HPDE6-E6E7 (cell line): ENCODE measurements at regions not wholly inside any gene's neighbourhood (a gene's known extent, or its start where the extent isn't known, plus 50 kb on each side); places are given as distances from the start of the nearest gene placed in this dataset.
"Not testable (repeated sequence)": the region's sequence is repeated elsewhere in the genome, so short reads cannot be mapped to it uniquely, and the experiment has no call there.

Experiments used
- DNase-seq: peaks from one replicate; pipeline ENCODE4 v3.0.0; 2011; ENCODE audit warnings: missing footprints; ENCODE audit errors: extremely low spot score

DNA sequence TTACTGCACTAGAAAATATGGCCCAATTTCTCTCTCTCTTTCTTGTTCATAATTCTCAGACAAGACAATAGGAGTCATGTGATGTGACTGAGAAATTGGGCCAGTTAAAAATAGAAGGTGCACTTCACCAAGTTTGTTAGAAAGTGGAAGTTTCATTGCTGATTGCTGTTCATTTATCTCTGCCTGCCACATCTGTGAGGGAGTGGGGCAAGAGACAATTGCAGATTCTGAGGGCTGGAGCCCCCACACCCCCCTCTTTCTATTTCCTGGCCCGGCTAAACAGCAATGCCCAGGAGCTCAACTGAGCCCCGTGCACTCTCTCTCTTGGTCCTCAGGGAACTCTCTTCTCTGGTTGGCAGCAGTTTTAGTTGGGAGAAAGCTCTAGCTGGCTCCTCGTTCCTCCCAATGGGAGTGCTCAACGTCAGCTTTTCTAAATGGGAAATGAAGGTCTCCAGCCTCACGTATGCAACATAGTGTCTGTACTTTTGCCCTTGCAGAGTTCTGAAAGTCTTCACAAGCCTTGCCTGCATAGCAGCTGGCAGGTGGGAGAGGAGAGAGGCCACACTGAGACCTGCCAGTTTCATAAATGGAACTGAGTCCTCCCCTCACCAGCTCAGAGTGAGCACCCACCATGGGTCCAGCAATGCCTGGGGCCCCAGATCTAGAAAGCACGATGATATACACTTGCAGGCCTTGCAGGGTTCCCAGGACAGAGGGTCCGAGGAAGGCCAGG, 115.7 kb downstream of the MYCN start:
- no peak for DNase-seq

DNA sequence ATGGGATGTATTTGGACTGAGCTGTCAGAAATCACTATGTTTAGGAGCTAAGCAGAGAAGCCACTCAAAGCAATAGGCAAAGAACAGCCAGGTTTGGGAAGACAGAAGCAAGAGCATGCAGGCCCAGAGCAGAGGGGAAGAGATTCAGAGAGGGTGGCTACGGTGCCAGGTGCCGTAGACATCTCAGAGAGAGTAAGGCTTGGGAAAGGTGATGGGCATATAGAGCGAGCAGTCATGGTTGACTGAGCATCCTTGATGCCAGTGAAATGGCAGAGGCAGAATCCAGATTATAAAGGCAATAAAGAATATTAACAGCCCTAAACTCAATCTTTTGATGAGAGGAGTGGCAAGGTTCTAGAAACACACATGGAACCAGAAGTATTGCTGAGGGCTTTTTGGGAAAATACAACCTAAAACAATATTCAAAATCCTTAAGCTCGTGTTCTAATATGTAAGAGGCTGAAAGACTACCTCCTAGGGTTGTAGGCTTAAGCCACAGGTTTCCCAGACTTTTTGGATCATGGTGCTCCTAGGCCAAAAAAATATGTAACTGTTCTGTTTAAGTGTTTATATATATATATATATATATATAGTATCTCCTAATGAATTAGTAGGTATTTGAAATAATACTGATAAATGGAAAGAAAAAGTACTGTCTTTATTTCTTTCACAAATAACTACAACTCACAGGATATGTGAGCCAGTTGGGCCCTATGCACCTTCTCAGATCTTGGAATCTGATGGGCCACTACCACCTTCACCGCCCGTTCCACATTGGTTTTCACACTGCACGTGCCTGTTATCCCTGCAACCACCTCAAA, 113.3 kb downstream of the MYCN start:
- no peak for DNase-seq

DNA sequence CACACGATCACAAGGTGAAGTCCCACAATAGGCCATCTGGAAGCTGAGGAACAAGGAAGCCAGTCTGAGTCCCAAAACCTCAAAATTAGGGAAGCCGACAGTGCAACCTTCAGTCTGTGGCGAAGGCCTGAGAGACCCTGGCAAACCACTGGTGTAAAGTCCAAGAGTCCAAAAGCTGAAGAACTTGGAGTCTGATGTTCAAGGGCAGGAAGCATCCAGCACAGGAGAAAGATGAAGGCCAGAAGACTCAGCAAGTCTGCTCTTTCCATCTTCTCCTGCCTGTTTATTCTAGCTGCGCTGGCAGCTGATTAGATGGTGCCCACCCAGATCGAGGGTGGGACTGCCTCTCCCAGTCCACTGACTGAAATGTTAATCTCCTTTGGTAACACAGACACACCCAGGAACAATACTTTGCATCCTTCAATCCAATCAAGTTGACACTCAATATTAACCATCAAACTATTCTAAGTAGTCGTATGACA, 112.3 kb downstream of the MYCN start:
- not testable (repeated sequence) for DNase-seq

DNA sequence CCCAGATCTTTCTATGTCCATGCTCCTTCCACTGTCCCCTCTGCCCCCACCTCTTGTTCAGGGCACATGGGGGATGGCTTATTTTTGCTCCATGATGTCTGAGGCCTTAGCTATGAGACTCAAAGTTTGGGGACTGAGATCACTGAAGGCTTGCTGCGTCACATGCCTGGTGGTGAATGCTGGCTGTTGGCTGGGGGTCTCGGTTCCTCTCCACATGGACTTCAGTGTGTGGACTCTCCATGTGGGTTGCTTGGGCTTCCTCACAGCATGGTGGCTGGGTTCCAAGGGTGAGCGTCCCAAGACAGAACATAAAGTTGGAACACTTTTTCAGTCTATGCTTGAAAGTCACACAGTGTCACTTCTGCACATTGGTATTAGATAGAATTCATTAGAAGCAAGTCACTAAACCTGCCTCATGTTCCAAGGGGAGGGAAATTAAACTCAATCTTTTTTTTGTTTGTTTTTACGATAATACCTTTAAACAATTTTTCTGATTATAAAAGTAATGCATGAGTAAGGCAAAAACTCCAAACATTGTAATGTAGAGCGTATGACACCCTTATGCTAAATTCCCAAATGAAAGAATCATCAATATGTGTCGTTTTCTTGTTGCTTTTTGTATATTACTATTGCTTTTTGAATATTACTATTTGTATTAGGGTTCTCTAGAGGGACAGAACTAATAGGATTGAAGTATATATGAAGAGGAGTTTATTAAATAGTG, 111.7 kb downstream of the MYCN start:
- DNase-seq, result no peak

DNA sequence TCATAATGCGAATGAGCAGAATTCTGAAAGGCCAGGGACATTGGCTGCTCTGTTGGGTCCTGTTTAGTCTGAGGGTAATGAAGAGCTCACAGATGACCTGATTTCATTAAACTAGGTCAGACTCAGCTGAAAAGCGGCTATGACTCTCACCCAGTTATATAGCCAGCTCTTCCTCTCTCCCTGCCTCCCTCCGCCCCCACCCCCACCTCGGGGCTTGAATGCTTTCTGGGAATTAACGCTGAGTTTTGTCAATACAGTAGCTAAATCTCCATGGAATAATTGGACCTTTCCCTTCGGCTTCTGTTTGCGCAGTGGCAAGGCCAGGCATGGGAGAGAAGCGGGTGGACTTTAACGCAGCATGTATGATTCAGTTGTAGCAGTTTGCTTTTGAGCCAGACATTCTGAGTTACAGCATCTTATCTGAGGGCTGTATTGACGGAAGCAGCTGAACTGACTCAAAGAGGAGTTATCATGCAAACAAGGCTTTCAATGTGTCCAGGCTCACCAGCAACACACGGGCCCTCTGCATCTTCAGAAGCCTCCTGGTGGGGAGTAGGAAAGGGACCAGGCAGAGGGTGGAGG, 110.6 kb downstream of the MYCN start:
- no peak for DNase-seq

DNA sequence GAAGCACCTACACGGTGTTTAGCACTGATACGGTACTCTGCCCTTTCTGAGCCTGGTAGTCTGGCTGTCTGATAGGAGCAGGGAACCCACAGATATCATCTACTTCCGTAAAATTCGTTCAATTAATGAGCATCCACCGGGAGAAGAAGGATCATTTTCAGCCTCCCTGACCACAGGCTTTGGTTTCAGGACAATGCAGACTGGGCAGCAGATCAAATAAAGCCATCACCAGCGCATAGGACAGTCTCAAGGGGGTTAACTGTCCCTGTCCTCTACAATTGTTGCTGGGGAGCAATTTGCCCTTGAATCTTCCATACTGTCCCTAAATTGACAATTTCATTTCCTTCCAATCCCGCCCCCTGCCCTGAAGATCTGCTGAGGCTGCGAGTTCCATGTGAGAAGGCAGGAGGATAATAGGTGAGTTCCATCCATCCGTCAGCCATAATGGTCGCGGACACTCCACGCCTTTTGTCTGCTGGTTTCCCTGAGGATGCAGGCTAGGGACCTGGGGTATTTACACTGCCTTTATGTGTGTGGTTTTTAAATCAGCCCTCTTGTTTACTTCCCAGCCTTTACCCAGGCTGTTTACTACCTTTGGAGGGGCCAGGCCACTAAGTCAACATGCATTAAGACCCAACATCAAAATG, 110.0 kb downstream of the MYCN start:
- DNase-seq, result no peak

DNA sequence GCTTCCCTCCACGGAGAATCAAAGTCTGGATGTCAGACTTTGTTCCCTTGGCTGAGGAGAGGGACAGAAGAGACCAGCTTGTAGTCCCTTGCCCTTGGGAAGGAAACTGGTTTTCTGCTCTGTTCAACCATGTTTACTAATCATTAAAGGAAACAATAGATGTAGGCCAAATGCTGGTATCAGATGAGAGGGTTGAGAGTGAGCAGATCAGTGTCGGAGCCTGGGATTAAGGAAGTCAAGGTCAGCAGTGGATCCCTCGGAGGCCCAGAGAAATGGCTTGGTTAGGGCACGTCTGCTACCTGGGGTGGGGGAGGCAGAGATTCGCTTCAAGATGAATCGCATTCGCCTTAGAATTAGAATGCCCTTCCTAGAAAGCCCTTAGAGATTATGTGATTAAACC, 109.1 kb downstream of the MYCN start:
- no peak for DNase-seq

DNA sequence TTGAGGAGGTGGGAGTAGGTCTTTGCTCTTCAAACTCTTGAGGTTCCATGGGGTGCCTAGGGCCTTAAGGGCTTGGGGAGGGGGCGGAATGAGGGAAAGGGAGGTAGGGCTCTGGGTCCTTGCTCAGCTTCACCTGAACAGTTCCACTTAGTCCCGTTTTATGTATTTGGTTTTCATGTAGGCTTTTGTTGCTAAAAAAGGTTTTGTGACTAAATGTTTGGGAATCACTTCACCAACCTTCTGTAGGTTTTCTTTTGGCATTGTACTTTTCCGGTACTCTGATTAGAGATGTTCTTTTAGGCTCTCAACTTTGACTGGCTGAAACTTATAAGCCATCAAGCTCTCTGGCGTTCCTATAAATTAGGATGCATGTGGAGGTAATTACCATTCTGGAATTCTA, 108.1 kb downstream of the MYCN start:
- no peak for DNase-seq

DNA sequence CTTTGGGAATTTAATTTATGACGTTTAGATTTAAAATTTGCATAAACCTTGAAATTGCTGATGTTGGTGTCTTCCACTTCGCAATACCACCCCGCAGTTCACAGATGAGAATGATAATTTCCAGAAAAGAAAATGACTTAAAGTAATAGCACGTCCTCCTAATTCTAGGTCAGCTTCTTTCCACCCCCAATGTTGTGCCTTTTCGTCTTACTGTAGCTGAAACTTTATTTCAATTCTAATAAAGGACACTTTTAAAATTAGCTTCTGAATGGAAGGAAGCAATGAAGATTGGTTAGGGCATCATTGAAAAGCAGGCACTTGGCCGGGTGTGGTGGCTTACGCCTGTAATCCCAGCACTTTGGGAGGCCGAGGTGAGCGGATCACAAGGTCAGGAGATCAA, 107.4 kb downstream of the MYCN start:
- DNase-seq, result no peak

DNA sequence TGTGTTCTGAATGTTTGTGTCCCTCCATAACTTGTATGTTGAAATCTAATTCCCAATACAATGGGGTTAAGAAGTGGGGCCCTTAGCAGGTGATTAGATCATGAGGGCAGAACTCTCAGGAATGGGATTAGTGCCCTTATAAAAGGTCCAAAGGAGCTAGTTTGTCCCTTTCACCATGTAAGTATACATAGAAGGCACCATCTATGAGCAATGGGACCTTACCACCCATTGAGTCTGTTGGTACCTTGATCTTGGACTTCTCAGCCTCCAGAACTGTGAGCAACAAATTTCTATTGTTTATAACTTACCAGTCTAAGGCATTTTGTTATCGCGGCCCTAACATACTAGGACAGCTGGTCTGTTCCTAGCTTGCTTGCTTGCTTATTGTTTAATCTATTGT, 106.3 kb downstream of the MYCN start:
- DNase-seq, result no peak

DNA sequence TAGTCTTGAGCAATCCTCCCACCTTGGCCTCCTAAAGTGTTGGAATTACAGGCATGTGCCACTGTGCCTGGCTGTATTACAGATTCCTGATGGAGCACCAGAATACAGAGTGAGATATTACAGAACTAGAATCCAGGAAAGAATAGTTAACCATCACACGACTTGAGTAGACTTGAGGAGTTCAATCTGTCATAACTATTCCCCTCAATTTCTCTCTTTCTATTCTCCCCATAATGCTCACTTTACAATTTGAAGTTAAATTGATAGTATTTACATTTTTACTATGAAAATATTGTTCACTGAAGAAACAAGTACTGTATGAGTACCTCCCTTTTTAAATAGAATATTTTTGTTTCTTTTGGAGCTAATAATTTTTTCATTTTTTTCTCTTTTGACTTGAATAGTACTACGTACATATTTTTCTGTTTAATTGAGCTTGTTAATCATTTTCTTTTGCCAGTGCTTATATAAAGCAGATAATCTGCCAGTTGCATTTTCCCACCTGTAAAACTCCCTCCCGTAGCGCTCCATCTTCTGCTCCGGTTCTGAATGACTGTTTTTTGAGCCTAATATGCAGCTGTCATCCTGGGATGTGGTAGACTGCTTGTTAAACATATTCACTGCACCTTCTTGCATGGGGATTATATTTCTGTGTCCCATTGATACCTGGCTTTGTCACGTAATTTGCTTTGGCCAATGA, 105.5 kb downstream of the MYCN start:
- DNase-seq, result no peak

DNA sequence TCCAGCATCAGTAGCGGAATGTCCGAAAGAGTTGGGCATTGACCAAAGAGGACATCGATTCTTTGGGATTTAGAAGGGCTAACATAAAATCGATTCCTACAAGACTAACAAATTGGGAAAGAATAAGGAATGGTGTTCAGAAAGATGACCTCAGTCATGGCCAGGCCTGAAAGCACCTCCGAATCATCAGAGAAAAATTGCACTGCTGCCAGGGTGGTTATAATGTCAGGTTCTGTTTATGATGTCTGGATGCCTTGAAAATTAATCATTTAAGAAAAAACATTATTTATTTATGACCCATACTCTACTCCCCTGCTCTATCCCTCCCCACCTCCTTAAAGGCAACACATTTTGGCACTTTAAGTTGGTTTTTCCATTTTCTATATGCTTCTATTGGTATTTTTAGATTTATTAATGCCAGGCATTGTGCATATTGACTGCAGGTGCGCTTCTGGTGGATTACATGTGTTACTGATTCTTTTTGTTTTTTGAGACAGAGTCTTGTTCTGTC, 104.7 kb downstream of the MYCN start:
- DNase-seq, result no peak

DNA sequence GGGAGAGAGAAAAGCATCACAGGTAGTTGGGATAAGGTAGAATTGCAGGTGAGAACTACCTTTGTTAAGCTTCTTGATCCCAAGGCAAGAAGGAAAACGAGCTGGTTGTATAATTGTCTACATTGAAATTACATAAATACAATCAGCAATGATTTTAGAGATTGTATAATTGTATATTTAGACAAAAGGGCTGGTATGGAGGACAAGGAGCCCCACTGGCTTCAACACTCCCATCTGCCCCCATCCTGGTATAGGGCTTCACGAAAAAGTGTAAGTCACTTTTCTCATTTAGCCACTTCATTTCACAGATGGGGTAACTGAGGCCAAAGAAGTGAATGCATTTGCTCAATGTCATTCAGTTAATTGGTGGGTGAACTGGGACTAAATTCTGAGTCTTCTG, 103.3 kb downstream of the MYCN start:
- no peak for DNase-seq

DNA sequence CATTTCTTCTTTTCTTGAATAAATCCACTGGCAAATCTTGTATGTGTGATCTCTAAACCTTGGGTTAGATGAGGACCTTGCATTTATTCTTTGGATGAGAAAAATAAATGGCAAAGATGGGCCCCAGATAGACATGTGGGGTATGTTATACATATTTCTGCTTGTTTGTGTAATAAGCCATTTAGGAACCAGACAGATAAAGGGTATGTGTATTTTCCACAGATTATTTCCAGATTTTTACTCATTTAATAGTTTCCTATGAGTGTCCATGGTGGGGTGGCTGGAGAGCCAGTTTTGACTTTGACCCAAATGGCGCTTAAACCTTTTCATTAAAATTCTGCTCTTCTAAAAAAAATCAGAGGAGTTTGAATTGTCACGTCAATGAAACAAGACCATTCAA, 102.8 kb downstream of the MYCN start:
- DNase-seq, result no peak

DNA sequence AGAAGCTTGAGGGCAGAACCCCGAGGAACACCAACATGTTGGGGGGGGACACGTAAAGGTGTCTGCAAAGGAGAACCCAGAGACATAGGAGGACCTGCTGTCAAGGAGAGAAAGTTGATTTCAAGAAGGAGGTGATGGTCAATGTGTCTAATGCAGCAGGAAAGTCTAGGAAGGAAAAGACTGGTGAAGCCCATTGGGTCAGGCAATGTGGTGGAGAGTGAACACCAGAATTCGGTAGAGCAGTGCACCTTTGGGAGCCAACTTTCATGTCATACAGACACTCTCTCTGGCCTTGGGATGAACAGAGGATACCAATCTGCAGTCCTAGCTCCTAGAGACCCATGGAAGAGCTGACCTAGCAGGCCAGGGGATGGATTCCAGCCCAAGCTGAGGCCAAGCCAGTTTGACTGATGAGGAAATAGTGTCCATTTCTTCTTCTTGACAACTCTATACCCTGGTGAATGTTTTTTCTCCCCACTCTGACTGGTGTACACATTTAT, 101.9 kb downstream of the MYCN start:
- no peak for DNase-seq

DNA sequence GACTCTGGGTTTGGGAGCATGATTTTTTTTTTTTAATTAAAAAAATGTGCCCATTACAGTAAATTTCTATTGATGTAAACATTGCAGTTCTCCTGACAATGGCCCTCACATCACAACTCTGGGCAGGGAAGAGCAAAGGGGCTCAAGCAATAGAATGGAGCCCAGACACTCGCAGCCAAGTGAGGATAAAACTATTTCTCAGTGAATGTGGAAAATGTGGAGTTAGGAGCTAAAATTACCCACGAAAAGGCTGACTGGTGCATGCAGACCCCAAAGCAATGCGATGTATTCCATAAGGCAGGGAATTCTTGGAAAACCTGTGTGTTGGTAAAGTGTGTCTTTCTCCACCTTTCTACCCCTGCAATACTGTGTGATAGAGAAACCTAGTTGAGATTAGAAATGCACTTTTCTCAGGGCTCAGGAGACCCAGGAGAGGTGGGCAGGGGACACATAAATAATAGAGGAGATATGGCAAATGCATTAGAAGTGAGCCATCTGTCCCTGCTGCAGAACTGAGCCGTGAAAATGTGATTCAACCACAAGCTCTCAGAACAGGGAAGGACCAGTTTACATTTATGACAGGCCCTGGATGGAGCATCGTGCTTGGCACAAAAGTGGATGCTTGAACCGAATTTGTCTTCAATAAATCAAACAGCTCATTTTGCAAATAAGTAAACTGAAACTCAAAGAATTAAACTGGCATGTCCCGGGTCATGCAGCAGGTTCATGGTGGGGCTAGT, 100.1 kb downstream of the MYCN start:
- no peak for DNase-seq

DNA sequence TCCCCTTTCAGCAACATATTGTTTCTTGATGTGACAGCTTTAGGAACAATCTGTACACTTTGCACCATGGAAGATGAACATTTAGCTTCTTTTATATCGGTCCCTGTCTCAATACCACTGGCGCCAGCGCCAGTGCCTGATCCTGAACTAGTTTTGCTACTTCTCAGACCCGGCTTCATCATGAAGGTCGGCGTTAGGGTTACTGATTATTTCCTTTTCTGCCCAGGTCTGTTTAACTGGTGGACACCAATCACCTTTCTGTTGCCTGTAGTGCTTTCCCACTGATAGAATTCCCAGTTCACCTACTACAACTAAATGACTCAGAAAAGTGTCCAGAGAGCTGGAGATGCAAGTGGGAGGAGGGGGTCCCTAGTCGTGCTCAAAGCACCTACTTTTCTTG, 99.5 kb downstream of the MYCN start:
- no peak for DNase-seq

DNA sequence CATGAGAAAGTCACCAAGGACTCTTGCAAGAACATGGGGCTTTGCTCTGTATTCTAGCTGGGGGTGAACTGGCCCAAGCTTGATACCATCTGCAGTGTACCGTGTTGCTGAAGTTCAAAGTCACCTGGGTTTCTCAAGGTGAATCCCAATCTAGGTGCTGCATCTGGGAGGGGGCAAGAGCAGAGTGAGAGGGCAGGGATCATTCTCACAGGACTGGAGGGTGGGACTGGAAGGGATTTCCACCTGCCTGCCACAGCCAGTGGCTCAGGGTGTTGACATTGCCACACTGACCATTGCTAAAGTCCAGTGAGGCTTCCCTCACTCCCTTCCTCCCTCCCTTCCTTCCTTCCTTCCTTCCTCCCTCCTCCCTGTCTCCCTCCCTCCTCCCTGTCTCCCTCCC, 98.7 kb downstream of the MYCN start:
- DNase-seq, result no peak

DNA sequence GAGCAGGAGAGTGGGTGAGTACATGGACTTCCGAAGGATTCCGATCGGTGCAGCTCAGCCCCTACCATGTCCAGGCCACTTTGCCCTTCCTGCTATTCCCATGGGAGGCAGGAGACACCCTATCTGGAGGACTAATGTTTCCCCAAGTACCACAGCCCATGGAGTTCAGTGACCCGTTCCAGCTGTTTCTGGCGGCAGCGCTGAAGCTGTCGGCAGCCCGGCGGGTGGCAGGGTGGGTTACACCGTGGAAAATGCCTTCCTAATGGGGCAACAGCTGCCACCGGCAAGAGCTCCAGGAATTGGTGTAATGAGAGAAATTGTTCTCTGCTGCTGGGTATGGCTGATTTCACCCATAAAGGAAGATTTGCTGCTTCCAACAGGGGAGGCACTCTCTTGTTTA, 98.3 kb downstream of the MYCN start:
- no peak for DNase-seq
